ENCODE measurements at regions not wholly inside any gene's neighbourhood (a gene's known extent, or its start where the extent isn't known, plus 50 kb on each side); places are given as distances from the start of the nearest gene placed in this dataset.

DNA sequence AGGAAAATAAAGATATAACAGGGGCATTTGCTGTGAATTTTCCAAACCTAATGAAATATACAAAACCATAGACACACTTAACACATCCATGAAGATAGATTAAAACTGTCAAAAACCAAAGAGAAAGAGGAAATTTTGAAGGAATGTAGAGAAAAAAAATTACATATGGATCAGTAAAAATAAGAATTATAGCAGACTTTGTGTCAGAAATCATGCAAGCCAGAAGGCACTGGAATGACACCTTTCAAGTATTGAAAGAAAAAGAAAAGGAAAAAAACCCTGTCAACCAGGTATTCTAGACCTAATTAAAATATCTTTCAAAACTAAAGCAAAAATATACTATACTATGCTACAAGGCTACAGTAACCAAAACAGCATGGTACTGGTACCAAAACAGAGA is 125.8 kb upstream of the PALMD start:
- Histone ChIP-seq H3K27me3 (ENCODE audit: control insufficient read depth, insufficient read depth, low read length) (no peaks in the 10 kb centered on the region), H3K27ac (ENCODE audit: low read depth in 2 of 2, low read length in 2 of 2) (no peak overlapping the region), H3K9ac (ENCODE audit: low read length in 3 of 3) (no peak overlapping the region), H3K4me1 (ENCODE audit: control insufficient read depth in 2 of 3, insufficient read depth in 2 of 3, low read depth in 1 of 3, low read length in 3 of 3) (no peaks in the 10 kb centered on the region), H3K36me3 (ENCODE audit: control insufficient read depth in 2 of 3, insufficient read depth in 3 of 3, low read length in 3 of 3) (no peaks in the 10 kb centered on the region), H3K9me3 (ENCODE audit: control insufficient read depth in 2 of 3, insufficient read depth in 1 of 3, low read length in 3 of 3) (no peaks in the 10 kb centered on the region), H3K4me3 (ENCODE audit: low read length in 3 of 3) (no peak overlapping the region)
- intact Hi-C loops (cut with DNase I), result no loop called here
- DNase-seq (no peak), FAIRE-seq (no peak)
- TF ChIP-seq, protein P1, sequence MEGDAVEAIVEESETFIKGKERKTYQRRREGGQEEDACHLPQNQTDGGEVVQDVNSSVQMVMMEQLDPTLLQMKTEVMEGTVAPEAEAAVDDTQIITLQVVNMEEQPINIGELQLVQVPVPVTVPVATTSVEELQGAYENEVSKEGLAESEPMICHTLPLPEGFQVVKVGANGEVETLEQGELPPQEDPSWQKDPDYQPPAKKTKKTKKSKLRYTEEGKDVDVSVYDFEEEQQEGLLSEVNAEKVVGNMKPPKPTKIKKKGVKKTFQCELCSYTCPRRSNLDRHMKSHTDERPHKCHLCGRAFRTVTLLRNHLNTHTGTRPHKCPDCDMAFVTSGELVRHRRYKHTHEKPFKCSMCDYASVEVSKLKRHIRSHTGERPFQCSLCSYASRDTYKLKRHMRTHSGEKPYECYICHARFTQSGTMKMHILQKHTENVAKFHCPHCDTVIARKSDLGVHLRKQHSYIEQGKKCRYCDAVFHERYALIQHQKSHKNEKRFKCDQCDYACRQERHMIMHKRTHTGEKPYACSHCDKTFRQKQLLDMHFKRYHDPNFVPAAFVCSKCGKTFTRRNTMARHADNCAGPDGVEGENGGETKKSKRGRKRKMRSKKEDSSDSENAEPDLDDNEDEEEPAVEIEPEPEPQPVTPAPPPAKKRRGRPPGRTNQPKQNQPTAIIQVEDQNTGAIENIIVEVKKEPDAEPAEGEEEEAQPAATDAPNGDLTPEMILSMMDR (IDR thresholded peaks at IDR 0.05; ENCODE audit: borderline replicate concordance, extremely low read depth, insufficient read depth), result no peak

DNA sequence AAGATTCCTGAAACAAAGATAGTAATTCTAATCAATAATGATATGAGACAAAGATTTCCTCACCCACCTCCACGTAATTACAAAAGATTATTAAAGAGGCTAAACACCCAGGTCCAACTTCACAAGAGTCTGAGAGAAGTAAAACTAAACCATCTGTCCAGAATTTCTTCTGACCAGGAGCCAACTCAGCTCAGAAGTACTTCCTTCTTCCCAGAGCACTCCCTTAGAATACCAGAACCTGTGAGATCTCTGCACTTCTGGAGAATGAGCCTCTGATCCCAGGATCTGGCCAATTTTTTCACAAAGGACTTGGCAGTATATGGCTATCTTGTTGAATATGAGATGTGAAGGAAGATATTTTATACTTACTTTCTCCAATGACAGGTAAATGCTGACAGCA is 120.6 kb upstream of the PALMD start:
- Histone ChIP-seq H3K9ac (ENCODE audit: low read length in 3 of 3) (no peak overlapping the region), H3K4me3 (ENCODE audit: low read length in 3 of 3) (no peak overlapping the region), H3K27me3 (ENCODE audit: control insufficient read depth, insufficient read depth, low read length) (no peaks in the 10 kb centered on the region), H3K9me3 (ENCODE audit: control insufficient read depth in 2 of 3, insufficient read depth in 1 of 3, low read length in 3 of 3) (no peaks in the 10 kb centered on the region), H3K4me1 (ENCODE audit: control insufficient read depth in 2 of 3, insufficient read depth in 2 of 3, low read depth in 1 of 3, low read length in 3 of 3) (no peaks in the 10 kb centered on the region), H3K27ac (ENCODE audit: low read depth in 2 of 2, low read length in 2 of 2) (no peak overlapping the region), H3K36me3 (ENCODE audit: control insufficient read depth in 2 of 3, insufficient read depth in 3 of 3, low read length in 3 of 3) (no peaks in the 10 kb centered on the region)
- TF ChIP-seq, protein P1 (IDR thresholded peaks at IDR 0.05; ENCODE audit: borderline replicate concordance, extremely low read depth, insufficient read depth), result no peak
- FAIRE-seq (no peak), DNase-seq (no peak)
- intact Hi-C loops (cut with DNase I), result no loop called here

DNA sequence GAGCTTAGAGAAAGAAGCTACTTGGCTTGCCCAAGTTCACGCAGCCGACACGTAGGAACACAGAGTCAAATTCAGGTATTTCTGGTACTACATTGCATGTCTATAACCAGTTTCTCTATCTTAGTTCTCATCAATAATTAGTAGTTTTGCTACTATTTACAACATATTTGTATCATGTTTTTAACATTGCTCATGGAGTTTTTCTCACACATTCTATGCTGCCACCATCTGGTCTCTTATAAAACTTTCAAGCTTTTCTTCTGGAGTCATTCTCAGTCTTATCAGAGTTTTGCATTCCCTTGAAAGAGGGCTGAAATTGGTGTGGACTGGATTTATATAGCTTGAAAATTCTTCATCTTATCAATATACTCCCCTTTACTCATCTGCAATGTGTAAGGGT is 118.8 kb upstream of the PALMD start:
- DNase-seq (peak in 1 of 5 donors; percentile 22), FAIRE-seq (peak; percentile 52)
- Histone ChIP-seq H3K27ac (ENCODE audit: low read depth in 2 of 2, low read length in 2 of 2) (no peak overlapping the region), H3K9me3 (ENCODE audit: control insufficient read depth in 2 of 3, insufficient read depth in 1 of 3, low read length in 3 of 3) (no peaks in the 10 kb centered on the region), H3K9ac (ENCODE audit: low read length in 3 of 3) (no peak overlapping the region), H3K4me1 (ENCODE audit: control insufficient read depth in 2 of 3, insufficient read depth in 2 of 3, low read depth in 1 of 3, low read length in 3 of 3) (no peaks in the 10 kb centered on the region), H3K27me3 (ENCODE audit: control insufficient read depth, insufficient read depth, low read length) (no peaks in the 10 kb centered on the region), H3K4me3 (ENCODE audit: low read length in 3 of 3) (no peak overlapping the region), H3K36me3 (ENCODE audit: control insufficient read depth in 2 of 3, insufficient read depth in 3 of 3, low read length in 3 of 3) (no peaks in the 10 kb centered on the region)
- intact Hi-C loops (cut with DNase I), result no loop called here
- TF ChIP-seq, protein P1 (IDR thresholded peaks at IDR 0.05; ENCODE audit: borderline replicate concordance, extremely low read depth, insufficient read depth), result peak; percentile 7

DNA sequence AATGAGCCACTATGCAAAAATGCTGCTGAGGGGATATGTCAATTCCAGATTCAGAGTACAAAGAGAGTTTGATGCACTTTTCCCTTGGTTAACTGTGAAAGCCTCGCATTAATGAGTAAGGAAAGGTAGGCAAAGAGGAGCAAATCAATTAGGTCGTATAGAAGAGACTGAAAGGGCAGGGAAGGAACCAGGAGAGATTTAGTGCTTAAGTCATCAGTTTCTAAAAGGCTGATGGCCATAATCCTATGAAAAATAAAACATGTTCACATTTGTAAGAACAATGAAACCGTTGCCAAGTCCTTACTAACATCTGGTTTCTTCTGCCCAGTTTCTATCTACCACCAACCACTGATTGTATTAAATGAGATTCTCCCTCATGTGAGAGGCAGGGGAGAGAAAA is 118.4 kb upstream of the PALMD start:
- Histone ChIP-seq H3K4me3 (ENCODE audit: low read length in 3 of 3) (no peak overlapping the region), H3K36me3 (ENCODE audit: control insufficient read depth in 2 of 3, insufficient read depth in 3 of 3, low read length in 3 of 3) (no peaks in the 10 kb centered on the region), H3K27me3 (ENCODE audit: control insufficient read depth, insufficient read depth, low read length) (no peaks in the 10 kb centered on the region), H3K4me1 (ENCODE audit: control insufficient read depth in 2 of 3, insufficient read depth in 2 of 3, low read depth in 1 of 3, low read length in 3 of 3) (no peaks in the 10 kb centered on the region), H3K9ac (ENCODE audit: low read length in 3 of 3) (no peak overlapping the region), H3K9me3 (ENCODE audit: control insufficient read depth in 2 of 3, insufficient read depth in 1 of 3, low read length in 3 of 3) (no peaks in the 10 kb centered on the region), H3K27ac (ENCODE audit: low read depth in 2 of 2, low read length in 2 of 2) (no peak overlapping the region)
- intact Hi-C loops (cut with DNase I), result no loop called here
- DNase-seq (no peak), FAIRE-seq (no peak)
- TF ChIP-seq, protein P1 (IDR thresholded peaks at IDR 0.05; ENCODE audit: borderline replicate concordance, extremely low read depth, insufficient read depth), result no peak

Measured in kidney (tissue), 13 donors.